HG03045 (cell line): ENCODE measurements at regions not wholly inside any gene's neighbourhood (a gene's known extent, or its start where the extent isn't known, plus 50 kb on each side); places are given as distances from the start of the nearest gene placed in this dataset.
"Not testable (repeated sequence)": the region's sequence is repeated elsewhere in the genome, so short reads cannot be mapped to it uniquely, and the experiment has no call there.

Experiments used
- ATAC-seq: cut with Tn5 transposase; IDR thresholded peaks from one replicate; pipeline ENCODE4 v1.9.1; 2021; ENCODE audit warnings: mild to moderate bottlenecking, moderate library complexity; ENCODE audit not compliant: unreplicated experiment

DNA sequence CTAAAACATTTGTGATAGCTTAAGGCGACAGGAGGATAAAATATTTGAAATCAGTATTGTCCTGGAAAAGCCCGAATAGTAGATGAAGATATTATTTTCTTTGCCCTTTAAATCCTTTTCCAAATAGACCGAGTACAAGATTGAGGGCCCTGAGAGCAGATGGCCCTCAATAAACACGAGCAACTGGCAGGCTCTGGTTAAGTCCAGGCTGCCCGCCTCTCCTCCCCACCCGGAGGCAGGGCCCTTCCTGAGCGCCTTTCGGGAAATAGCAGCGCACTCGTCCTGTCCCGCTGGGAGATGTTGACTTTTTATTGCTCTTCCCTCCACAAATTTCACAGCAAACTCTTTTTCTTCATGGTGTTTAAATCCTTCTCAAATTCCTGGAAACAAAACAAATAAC lies 50.8 kb upstream of the MAX start:
- no peak for ATAC-seq

DNA sequence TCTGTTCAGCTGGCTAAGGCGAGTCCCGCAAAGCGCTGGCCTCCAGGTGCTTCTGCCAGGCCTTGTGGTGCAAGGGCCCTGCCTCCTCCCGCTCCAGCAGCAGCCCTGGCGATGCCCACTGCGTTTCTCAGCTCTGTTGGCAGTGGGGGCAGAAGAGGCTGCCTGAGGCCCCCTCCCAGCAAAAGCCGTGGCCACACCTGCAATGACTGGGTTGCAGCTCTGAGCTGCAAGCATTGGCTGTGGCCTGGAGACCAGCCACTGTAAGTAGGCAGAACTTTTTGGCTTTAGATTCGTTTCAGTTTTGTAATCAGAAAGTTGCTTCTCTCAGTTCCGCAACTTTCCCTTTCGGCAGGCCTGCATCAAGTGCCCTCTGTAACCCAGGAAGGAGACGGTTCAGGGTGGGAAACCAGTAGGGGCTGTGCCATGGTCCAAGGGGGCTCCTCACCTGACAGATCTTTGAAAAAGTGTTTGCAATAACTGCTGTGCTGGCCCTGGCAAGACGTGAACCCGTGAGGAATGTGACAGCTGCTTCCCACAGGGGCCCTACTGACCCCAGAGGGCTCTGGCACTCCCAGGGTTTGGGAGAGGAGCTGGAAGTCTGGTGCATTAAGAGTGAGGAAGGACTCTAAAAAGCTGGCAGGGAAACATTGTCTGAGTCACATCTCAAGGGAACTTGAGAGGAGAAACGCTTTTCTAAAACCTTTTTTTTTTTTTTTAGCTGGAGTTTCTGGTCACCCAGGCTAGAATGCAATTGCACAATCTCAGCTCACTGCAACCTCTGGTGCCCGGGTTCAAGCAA lies 54.5 kb upstream of the MAX start:
- peak; percentile 55 for ATAC-seq

DNA sequence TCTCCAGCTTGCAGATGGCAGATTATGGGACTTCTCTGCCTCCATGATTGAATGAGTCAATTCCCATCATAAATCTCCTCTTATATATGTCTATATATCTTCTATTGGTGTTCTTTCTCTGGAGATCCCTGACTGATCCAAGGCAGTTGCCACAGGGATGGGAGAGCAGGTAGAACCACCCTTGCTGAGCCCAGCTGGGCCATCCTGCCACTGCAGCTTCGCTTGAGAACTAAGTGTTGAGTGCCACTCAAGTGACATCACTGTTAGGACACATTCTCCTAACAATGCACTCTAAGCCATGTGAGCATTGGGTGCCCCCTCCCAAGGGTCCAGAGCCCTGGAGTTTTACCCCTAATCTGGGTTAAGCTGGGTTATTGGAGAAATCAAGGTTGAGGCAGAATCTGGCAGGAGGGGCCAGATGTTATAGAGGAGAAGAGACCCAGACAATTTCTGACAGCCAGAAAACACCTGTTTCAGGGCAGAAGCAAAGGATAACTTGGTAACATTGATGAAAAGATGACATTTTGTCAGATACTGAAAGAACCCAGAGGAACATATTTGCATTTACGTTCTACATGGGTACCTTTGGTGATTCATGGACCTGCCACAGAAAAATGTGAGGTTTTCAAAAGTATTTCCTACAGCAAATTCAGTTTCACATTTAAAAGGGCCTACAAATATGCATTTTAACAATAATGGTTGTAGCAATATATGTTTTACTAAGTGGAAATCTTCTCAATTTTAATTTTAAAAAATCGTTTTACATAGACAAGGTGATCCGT lies 57.2 kb upstream of the MAX start:
- peak; percentile 63 for ATAC-seq

DNA sequence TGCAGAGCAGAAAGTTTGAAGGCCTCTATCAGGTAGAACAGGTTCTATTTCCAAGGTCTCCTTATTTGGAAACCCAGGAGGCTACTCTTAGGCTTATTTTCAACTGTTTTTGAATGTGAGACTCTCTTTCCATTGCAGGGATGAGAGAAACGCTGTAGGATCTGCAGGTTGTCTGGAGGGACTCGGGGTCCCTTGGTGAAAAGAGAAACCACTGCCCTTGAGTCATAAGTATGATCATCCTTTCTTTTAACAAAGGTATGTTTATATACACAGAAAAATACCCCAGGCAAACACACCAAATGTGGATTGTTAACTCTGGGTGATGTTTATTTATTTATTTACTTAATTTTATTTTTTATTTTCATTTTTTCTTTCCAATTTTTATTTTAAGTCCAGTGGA lies 57.8 kb upstream of the MAX start:
- ATAC-seq = no peak

DNA sequence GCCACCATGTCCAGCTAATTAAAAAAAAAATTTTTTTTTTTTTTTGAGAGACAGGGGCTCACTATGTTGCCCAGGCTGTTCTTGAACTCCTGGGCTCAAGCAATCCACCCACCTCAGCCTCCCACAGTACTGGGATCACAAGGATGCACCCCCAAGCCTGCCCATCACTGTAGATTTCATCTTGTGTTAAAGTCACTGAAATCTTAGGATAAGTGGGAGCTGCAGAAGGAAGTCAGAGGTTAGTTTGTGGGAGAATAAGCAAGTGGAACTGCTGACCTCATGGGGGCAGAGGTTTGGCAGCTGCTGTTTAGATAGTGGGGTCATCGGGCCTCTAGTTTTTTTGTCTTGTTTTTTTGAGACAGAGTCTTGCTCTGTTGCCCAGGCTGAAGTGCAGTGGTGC lies 59.7 kb upstream of the MAX start:
- ATAC-seq = no peak

DNA sequence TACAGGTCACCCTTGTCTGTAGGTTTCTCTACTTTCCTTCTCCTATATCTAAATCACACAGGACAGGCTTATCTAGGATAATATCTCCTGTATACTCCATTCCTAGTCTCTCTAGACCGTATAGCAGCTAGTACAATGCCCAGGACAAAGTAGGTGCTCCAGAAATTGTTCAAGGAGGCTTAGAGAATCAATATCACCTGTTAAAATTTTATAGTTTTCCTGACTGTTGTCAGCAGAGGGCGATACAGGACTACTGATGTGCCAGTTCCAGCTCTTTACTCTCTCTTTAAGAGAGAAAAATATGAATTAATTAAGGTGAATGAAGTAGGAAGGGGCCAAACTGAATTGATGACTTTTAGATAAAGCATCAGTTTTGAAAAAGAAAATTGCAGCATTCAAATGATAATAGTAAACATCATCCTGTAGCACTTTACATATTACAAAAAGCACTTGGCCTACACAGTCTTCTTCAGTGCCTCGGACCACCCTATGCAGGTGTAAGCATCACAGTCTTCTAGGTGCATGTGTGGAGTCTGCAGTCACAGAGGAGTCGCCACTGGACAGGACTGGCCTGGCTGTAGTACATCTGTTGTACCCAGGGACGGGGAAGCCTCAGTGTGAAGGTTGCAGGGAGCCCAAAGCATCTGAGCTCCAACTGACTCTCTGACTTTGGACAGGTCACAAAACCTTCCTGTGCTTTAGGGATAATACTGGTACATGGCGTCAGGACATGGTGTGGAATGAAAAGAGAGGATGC lies 61.9 kb upstream of the MAX start:
- no peak for ATAC-seq

DNA sequence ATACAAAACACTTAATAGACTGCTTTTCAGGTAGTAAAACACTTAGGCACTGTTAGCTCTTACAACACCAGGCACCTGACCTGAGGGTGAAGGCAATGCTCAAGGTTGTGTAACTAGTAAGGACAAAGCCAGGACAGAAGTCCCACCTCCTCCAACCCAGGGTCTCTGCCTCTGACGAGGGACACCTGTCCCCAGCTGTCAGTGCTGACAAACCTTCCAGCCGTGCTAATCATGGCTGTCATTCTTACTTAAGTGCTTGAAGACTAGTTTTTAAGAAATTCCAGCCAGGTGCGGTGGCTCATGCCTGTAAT lies 62.5 kb upstream of the MAX start:
- no peak for ATAC-seq

DNA sequence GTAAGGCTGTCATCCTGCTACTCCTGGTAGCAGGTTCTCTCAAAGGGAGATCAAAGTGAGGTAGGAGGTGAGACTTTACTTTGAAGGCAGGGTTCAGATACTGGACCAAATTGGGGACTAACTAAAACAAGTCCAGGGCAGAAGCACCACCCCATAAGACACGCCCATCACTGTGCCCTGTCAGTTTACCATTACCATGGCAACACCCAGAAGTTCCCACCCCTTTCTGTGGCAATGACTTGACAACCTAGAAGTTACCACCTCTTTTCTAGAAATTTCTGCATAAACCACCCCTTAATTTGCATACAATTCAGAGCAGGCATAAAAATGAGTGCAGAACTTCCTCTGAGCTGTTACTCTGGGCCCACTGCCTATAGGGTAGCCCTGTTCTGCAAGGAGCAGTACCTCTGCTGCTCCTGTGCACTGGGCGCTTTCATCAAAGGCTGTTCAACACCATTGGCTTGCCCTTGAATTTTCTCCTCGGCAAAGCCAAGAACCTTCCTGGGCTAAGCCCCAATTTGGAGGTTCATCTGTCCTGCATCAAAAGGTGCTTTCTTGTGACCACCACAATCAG lies 64.8 kb upstream of the MAX start:
- ATAC-seq = no peak

DNA sequence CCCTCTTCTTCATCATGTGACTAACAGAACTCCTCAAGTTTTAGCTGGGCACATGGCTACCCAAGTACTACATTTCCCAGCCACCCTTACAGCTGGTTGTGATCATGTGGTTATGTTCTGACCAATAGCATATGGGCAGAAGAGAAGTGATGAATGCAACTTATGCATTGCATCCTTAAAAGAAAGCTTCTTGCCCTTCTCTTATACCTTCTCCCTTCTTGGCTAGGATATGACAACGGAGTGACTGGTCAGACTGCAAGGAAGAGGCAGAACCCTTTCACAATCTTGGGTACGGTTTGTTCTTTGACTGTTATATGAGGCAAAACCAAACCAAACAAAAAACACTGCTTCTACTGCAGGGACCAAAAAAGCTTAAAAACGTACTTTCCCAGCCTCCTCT lies 66.5 kb upstream of the MAX start:
- ATAC-seq = peak; percentile 11

DNA sequence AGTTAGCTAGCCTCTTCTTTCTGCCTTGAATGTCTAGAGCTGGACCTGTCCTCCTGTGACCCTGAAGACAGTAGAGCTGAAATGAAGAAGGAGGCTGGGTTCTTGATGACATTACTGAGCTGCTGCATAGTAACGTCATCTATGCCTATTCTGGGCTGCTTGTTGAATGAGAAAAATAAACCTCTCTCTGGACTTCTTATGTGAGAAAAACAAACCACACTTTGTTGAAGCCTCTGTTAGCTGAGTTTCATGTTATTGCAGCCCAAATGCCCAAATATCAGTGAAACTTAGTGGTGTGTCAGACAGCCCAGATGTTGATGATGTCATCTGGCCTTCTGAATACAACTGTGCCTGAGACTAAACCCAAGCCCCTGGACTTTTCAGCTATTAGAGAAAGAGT lies 67.0 kb upstream of the MAX start:
- peak; percentile 83 for ATAC-seq

DNA sequence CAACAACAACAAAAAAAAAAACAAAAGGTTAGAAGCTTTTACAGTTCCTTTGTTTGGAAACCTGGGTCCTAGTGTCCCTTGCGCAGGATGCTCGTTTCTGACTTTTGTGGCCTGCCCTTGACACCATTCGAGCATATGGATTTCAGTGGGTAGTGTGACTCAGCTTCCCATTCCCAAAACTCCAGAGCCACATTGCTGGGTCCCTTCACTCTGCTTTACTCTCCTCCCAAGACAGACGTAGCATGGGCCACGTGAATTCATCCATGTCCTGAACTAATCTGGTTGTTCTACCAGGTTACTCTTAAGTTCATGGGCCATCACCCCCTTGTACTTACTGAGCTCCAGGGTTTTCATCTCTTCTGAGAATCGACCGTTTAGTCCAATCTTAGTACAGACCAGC lies 68.0 kb upstream of the MAX start:
- ATAC-seq = peak; percentile 4

DNA sequence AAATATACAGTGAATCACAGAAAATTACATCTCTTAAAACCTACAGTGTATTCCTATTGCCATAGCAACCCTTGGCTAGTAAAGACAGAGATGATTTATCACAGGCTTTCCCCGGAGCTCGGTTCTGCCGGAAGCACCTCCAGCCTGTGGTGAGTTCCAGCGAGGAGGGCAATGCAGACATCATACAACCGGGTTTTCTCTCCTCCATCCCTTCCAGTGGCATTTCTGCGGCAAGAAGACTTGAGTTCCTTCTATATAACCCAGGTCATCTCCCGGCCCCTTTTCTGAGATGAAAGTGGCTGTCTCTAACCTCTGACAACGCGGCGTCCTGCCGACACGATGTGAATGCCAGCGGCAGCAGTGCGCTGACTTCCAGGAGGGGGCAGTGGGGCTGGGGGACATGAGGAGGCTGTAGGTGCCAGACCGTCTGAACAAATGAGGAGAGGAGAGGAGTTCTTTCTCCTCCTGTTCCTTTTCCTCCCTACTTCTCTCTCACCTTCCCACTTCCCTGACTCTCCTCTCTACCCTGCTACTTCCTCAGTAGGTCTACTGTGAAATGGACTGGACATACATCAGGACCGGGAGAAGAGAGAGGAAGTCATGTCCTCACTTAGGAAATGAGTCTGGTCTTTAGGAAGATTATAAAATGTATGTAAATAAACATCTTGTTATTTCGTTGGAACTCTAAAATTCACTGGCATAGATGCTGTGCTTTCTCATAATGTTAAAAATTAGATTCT lies 68.6 kb upstream of the MAX start:
- ATAC-seq = peak; percentile 32

DNA sequence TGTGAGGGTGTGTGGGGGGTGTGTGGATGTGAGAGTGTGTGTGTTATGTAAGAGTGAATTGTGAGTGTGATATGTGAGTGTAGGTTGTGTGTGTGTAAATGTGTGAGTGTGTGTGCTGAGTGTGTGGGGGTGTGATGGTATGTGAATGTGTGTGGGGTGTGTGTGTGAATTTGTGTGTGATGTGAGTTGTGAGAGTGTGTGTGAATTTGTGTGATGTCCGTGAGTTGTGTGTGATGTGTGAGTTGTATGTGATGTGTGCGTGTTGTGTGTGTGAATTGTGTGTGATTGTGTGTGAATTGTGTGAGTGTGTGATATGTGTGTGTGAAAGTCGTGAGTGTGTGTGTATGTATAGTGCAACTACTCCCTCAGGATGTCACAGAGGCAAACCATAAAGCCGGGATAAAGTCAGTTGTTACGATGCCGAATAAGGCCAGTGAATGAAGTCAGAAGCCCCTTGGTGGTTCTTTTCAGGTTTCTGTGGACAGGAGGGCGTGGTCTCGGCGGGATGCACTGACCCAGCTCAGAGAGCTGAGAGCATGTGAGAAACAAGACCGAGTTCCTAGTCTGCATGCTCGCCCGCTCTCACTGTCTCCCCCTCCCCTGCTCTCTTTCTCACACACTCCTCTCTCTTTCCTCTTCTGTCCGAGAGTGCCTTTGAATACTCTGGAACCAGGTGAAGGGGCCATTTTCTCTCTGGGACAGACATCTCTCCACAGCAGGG lies 71.8 kb upstream of the MAX start:
- no peak for ATAC-seq

DNA sequence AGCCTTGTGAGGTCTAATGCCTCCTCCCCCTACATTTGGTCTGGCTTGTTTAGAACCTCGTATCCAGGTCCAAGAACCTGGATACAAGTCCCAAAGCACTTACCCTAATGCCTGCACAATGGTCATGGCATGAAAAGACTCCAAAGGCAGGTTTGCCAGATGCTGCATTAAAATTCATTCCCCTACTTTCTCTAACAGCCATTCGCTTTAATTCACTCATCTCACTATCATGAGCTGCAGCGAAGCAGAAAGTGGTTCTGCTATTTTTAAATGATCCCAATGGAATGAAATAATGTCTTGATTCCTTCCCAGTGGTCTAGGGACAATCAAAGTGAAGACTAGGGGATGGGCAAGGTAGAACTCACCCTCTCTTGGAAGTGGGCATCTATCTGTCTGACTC lies 72.5 kb upstream of the MAX start:
- no peak for ATAC-seq

DNA sequence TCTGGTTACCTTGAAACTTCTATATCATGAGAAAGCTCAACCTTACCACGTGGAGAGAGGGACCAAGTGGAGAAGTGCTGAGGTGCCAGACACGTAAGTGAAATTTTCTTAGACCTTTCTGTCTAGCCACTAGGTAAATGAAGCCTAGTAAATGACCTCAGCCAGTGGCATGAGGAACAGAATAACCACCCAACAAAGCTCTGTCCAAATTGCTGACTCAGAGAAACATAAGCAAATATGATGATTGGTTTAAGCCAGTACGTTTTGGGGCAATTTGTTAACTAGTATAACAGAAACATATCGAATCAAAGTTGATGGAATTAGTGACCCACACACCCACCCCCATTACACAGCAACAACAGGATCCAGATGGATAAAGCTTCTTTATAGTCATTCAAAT lies 75.2 kb upstream of the MAX start:
- ATAC-seq = no peak

DNA sequence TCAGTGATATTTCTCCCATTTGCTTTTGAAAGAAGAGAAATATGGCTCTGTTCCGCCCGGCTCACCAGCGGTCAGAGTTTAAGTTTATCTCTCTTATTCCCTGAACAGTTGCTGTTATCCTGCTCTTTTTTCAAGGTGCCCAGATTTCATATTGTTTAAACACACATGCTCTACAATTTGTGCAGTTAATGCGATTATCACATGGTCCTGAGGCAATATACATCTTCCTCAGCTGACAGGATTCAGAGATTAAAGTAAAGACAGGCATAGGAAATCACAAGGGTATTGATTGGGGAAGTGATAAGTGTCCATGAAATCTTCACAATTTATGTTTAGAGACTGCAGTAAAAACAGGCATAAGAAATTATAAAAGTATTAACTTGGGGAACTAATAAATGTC lies 76.9 kb upstream of the MAX start:
- ATAC-seq = not testable (repeated sequence)

DNA sequence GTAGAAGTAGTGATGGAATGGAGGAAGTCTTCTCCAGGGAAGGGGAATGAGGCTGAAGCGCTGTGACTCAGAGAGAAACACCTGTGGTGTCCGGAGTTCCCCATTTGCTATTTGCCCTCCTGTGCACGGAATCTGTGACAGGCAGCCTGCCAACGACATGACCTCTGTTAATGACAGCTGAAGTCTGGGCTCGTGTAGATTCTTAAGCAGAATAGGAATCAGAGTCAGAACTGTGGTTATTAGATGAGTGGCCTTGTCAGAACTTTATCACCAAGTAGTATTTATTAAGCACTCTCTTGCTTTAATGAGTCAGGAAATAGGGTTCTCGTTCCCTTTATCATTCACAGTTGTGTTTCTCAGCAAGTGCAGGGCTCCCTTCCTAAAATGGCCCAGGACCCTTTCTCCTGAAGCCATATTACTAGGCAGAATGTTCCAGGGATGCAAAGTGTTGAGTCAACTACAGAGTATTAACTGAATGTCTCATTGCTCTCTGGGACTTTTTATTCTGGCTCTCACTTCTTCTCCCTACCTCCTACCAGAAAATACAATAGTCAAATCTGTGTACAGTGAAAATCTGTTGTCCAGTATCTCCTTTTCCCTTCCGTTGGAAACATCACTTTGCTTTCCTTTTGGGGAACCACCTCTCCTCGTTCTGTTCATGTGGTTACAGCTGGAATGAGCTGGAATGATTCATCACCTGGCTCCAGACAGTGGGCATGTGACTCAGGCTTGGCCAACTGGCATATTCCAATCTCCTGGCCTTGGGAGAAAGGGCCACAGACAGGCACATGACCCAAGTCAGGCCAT lies 77.8 kb upstream of the MAX start:
- ATAC-seq = peak; percentile 90

DNA sequence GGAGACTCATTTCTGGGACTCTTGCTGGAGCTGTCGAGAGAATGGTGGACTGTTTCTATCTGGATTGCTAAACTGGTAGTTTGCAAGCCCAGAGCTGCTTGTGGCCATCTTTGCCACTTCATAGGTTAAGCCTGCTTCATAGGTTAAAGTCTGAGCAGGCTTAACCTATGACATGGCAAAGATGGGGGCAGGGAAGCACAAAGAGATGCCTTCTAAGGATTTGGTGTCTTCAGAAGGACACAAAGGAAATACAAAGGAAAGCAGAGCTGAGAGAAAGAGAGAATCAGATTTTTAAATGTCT lies 78.4 kb upstream of the MAX start:
- no peak for ATAC-seq

DNA sequence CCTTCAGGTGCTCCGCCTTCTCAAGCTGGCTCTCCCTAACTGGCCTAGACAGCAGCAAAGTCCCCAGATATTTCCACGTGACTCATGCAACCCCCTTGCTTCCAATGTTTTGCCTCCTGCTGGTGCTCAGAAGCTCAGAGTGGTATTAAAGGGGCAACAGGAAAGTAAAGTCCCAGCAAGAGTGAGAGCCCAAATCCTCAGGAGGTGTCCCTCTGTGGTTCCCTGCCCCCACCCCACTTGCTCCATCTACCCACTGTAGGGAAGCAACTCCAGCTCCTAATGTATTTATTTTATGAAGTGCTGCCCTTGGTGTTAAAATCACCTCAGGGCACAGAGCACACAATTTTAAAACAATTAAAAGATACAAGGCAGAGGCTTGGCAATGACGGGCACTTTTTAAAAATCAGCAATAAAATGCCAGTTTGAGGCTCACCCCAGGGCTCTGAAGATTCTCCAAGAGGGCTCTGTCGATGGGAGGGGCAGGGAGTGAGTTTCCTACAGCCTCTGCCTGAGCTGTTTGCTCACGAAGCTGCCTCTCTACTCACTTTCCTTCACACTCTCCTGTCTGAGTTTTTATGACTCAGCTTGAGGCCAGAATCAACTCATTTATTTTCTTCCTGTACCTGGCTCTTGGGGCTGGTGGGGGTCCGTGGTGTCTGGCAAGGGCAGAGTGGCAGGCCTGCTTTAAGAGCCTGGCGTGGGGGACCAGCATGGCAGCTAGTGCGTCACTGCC lies 81.9 kb upstream of the MAX start:
- ATAC-seq = no peak
